ENCODE measurements at regions not wholly inside any gene's neighbourhood (a gene's known extent, or its start where the extent isn't known, plus 50 kb on each side); places are given as distances from the start of the nearest gene placed in this dataset.

GRCh38 chr10:30190577-30191552, 131.5 kb upstream of the JCAD start:
- no peak for TF ChIP-seq CTCF (conservative IDR thresholded peaks at IDR 0.05 in 1 of 2, IDR thresholded peaks at IDR 0.05 in 1 of 2; ENCODE audit: extremely low read depth in 1 of 2, insufficient read depth in 1 of 2, low read depth in 1 of 2, low read length in 2 of 2)
- no peak for TF ChIP-seq EZH2 (IDR thresholded peaks at IDR 0.05; ENCODE audit: borderline replicate concordance, low read length)

Measured in mammary epithelial cell (primary cell).